OCI-LY7 (cell line): ENCODE measurements at regions not wholly inside any gene's neighbourhood (a gene's known extent, or its start where the extent isn't known, plus 50 kb on each side); places are given as distances from the start of the nearest gene placed in this dataset.

ENCODE experiments used
- BruUV-seq: library from RNA; stranded (reverse); fragments of 400-500 nt; replicated peaks from 2 replicates; lab custom pipeline; 2021; lab: Mats Ljungman, UMichigan
- CTCF ChIA-PET: fragments of 300-600 bp; sonication (Branson Sonifier 250); formaldehyde crosslinking; loops from one replicate; lab custom pipeline; 2022; ENCODE audit warnings: antibody characterized with exemption; ENCODE audit not compliant: unreplicated experiment; lab: Charles Lee
- POLR2A ChIA-PET: fragments of 300-600 bp; sonication (Branson Sonifier 250); formaldehyde crosslinking; loops from one replicate; lab custom pipeline; 2022; ENCODE audit warnings: antibody characterized with exemption; lab: Charles Lee
- DNase-seq: peaks from one replicate; pipeline ENCODE4 v3.0.0-alpha.2; 2015; ENCODE audit warnings: low spot score
- H2AFZ ChIP-seq: fragments of 200-600 bp; sonication (generic), shearing (Covaris generic); 2 replicates; pipeline ENCODE4 v1.6.1; 2014; ENCODE audit warnings: mild to moderate bottlenecking, antibody characterized with exemption, low read length, moderate library complexity
- H3K27ac ChIP-seq: fragments of 200-600 bp; sonication (generic); 2 replicates; pipeline ENCODE4 v1.5.1; 2014; ENCODE audit warnings: mixed run types, low read depth, mild to moderate bottlenecking, moderate library complexity, low read length, inconsistent platforms; ENCODE audit not compliant: poor library complexity, severe bottlenecking
- H3K36me3 ChIP-seq: fragments of 200-600 bp; sonication (generic); 2 replicates; pipeline ENCODE4 v1.6.1; 2014; ENCODE audit warnings: mild to moderate bottlenecking, antibody characterized with exemption, low read length, moderate library complexity, mixed read lengths; ENCODE audit not compliant: insufficient read depth
- H3K4me1 ChIP-seq: fragments of 200-600 bp; sonication (generic); 2 replicates; pipeline ENCODE4 v1.5.1; 2014; ENCODE audit warnings: mild to moderate bottlenecking, low read length; ENCODE audit not compliant: insufficient read depth, poor library complexity, severe bottlenecking
- H3K4me2 ChIP-seq: fragments of 200-600 bp; sonication (generic); 2 replicates; pipeline ENCODE4 v1.6.1; 2014; ENCODE audit warnings: mild to moderate bottlenecking, low read length
- H3K4me3 ChIP-seq: fragments of 200-600 bp; sonication (generic); 2 replicates; pipeline ENCODE4 v1.5.1; 2014; ENCODE audit warnings: mild to moderate bottlenecking, low read depth, low read length; ENCODE audit not compliant: poor library complexity, severe bottlenecking
- H3K79me2 ChIP-seq: fragments of 200-600 bp; sonication (generic); 2 replicates; pipeline ENCODE4 v1.6.1; 2016; ENCODE audit warnings: low read depth, mild to moderate bottlenecking, low read length, moderate library complexity, mixed read lengths; ENCODE audit not compliant: insufficient read depth
- H3K9me2 ChIP-seq: fragments of 200-600 bp; sonication (generic); 2 replicates; pipeline ENCODE4 v1.6.1; 2016; ENCODE audit warnings: mild to moderate bottlenecking, low read length, mixed read lengths; ENCODE audit not compliant: insufficient read depth
- H3K9me3 ChIP-seq: fragments of 200-600 bp; sonication (generic); 2 replicates; pipeline ENCODE4 v1.6.1; 2014; ENCODE audit warnings: mild to moderate bottlenecking, mixed run types, low read length, mixed read lengths
- H4K20me1 ChIP-seq: fragments of 200-600 bp; sonication (generic); 2 replicates; pipeline ENCODE4 v1.6.1; 2014; ENCODE audit warnings: mild to moderate bottlenecking, antibody characterized with exemption, low read length, moderate library complexity, mixed read lengths; ENCODE audit not compliant: insufficient read depth
- EZH2phosphoT487 ChIP-seq: fragments of 200-600 bp; sonication (generic); IDR thresholded peaks from 2 replicates; pipeline ENCODE4 v1.6.1; 2018; ENCODE audit warnings: low read depth, borderline replicate concordance, mild to moderate bottlenecking, mixed run types, antibody characterized with exemption, low read length, moderate library complexity, mixed read lengths
- intact Hi-C: fragments of 100-400 bp; cut with micrococcal nuclease; formaldehyde crosslinking; loops from one replicate; pipeline ENCODE4 v1.10.0; 2022; ENCODE audit not compliant: unreplicated experiment
- TF ChIP-seq, protein P1 (sequence below): fragments of 200-600 bp; sonication (generic); conservative IDR thresholded peaks from 2 replicates; pipeline ENCODE4 v1.5.1; 2014; ENCODE audit warnings: mild to moderate bottlenecking, antibody characterized with exemption, low read length, moderate library complexity, mixed read lengths

- intact Hi-C loops, result no loop called here
- Histone ChIP-seq H2AFZ (no peak overlapping the region), H3K4me3 (no peak overlapping the region), H3K36me3 (no peaks in the 10 kb centered on the region), H3K9me2 (no peaks in the 10 kb centered on the region), H4K20me1 (no peaks in the 10 kb centered on the region), H3K79me2 (no peaks in the 10 kb centered on the region), H3K4me1 (no peaks in the 10 kb centered on the region), H3K9me3 (no peaks in the 10 kb centered on the region), H3K27ac (no peak overlapping the region), H3K4me2 (no peak overlapping the region)
- no TSS peak for BruUV-seq
- POLR2A ChIA-PET, result no interaction called here
- TF ChIP-seq, protein P1, sequence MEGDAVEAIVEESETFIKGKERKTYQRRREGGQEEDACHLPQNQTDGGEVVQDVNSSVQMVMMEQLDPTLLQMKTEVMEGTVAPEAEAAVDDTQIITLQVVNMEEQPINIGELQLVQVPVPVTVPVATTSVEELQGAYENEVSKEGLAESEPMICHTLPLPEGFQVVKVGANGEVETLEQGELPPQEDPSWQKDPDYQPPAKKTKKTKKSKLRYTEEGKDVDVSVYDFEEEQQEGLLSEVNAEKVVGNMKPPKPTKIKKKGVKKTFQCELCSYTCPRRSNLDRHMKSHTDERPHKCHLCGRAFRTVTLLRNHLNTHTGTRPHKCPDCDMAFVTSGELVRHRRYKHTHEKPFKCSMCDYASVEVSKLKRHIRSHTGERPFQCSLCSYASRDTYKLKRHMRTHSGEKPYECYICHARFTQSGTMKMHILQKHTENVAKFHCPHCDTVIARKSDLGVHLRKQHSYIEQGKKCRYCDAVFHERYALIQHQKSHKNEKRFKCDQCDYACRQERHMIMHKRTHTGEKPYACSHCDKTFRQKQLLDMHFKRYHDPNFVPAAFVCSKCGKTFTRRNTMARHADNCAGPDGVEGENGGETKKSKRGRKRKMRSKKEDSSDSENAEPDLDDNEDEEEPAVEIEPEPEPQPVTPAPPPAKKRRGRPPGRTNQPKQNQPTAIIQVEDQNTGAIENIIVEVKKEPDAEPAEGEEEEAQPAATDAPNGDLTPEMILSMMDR, result no peak
- no peak for TF ChIP-seq EZH2phosphoT487
- DNase-seq, result no peak
- CTCF ChIA-PET, result no interaction called here
These were observed 135.1 kb upstream of the GEMIN8 start for GRCh38 chrX:14164828-14165227.

- H3K79me2 ChIP-seq, result no peaks in the 10 kb centered on the region
These were observed 95.8 kb upstream of the GEMIN8 start for GRCh38 chrX:14125462-14125861.

GRCh38 chrX:14124562-14124961, 94.9 kb upstream of the GEMIN8 start:
- H2AFZ ChIP-seq, result no peak overlapping the region
- TF ChIP-seq, protein P1, result no peak
- no peak for TF ChIP-seq EZH2phosphoT487
- no peaks in the 10 kb centered on the region for H3K9me3 ChIP-seq
- no peak overlapping the region for H3K27ac ChIP-seq
- no peaks in the 10 kb centered on the region for H4K20me1 ChIP-seq
- no peaks in the 10 kb centered on the region for H3K9me2 ChIP-seq
- H3K4me1 ChIP-seq, result no peaks in the 10 kb centered on the region
- H3K4me2 ChIP-seq, result no peak overlapping the region
- CTCF ChIA-PET, result no interaction called here
- POLR2A ChIA-PET, result no interaction called here
- H3K79me2 ChIP-seq, result no peaks in the 10 kb centered on the region
- no peak overlapping the region for H3K4me3 ChIP-seq
- no peak for DNase-seq
- intact Hi-C loops, result no loop called here
- no peaks in the 10 kb centered on the region for H3K36me3 ChIP-seq
- BruUV-seq, result no TSS peak

More at GRCh38 chrX:14125462-14125861, 95.8 kb upstream of the GEMIN8 start:
- no peak overlapping the region for H3K27ac ChIP-seq
- no peaks in the 10 kb centered on the region for H3K4me1 ChIP-seq
- POLR2A ChIA-PET, result no interaction called here
- no peak overlapping the region for H3K4me2 ChIP-seq
- intact Hi-C loops, result no loop called here
- H3K9me2 ChIP-seq, result no peaks in the 10 kb centered on the region
- no TSS peak for BruUV-seq
- no peak for TF ChIP-seq EZH2phosphoT487
- TF ChIP-seq, protein P1, result no peak
- no peaks in the 10 kb centered on the region for H3K36me3 ChIP-seq
- H3K4me3 ChIP-seq, result no peak overlapping the region
- no peak for DNase-seq
- H2AFZ ChIP-seq, result no peak overlapping the region
- H4K20me1 ChIP-seq, result no peaks in the 10 kb centered on the region
- CTCF ChIA-PET, result no interaction called here
- no peaks in the 10 kb centered on the region for H3K9me3 ChIP-seq
